ENCODE measurements at regions not wholly inside any gene's neighbourhood (a gene's known extent, or its start where the extent isn't known, plus 50 kb on each side); places are given as distances from the start of the nearest gene placed in this dataset.

GRCh38 chr5:36478646-36479317, 127.6 kb upstream of the SLC1A3 start:
- no peak overlapping the region for H3K4me3 ChIP-seq (ENCODE audit: low read length)
- no peaks in the 10 kb centered on the region for H3K9me3 ChIP-seq (ENCODE audit: control insufficient read depth, insufficient read depth, low read length)
- H3K79me2 ChIP-seq (ENCODE audit: control insufficient read depth, low read length): no peaks in the 10 kb centered on the region
- H3K9me2 ChIP-seq (replicated peaks; ENCODE audit: control insufficient read depth, low read length): no peaks in the 10 kb centered on the region
- no peak overlapping the region for H3K4me2 ChIP-seq (ENCODE audit: low read length)
- H3K27me3 ChIP-seq (ENCODE audit: control insufficient read depth, low read length): no peaks in the 10 kb centered on the region
- no peak for TF ChIP-seq CTCF (IDR thresholded peaks at IDR 0.05; ENCODE audit: low read depth, low read length, poor library complexity, severe bottlenecking)
- TF ChIP-seq EZH2phosphoT487 (IDR thresholded peaks at IDR 0.05; ENCODE audit: borderline replicate concordance, low read length): no peak
- H3F3A ChIP-seq (ENCODE audit: control insufficient read depth, insufficient read depth): no peaks in the 10 kb centered on the region
- no peak overlapping the region for H3K27ac ChIP-seq (ENCODE audit: low read depth, low read length)
- no peaks in the 10 kb centered on the region for H3K4me1 ChIP-seq (ENCODE audit: control insufficient read depth, low read length)
- H4K20me1 ChIP-seq (ENCODE audit: control insufficient read depth, insufficient read depth, low read depth, low read length): no peaks in the 10 kb centered on the region
- H3K36me3 ChIP-seq (ENCODE audit: control insufficient read depth, low read length): no peaks in the 10 kb centered on the region

GRCh38 chr5:36481454-36482120, 124.8 kb upstream of the SLC1A3 start:
- H3K9me2 ChIP-seq (replicated peaks; ENCODE audit: control insufficient read depth, low read length): no peaks in the 10 kb centered on the region
- no peaks in the 10 kb centered on the region for H3K4me1 ChIP-seq (ENCODE audit: control insufficient read depth, low read length)
- no peaks in the 10 kb centered on the region for H4K20me1 ChIP-seq (ENCODE audit: control insufficient read depth, insufficient read depth, low read depth, low read length)
- H3K4me3 ChIP-seq (ENCODE audit: low read length): no peak overlapping the region
- H3K27me3 ChIP-seq (ENCODE audit: control insufficient read depth, low read length): no peaks in the 10 kb centered on the region
- H3K79me2 ChIP-seq (ENCODE audit: control insufficient read depth, low read length): no peaks in the 10 kb centered on the region
- H3K27ac ChIP-seq (ENCODE audit: low read depth, low read length): no peak overlapping the region
- no peaks in the 10 kb centered on the region for H3K36me3 ChIP-seq (ENCODE audit: control insufficient read depth, low read length)
- H3K9me3 ChIP-seq (ENCODE audit: control insufficient read depth, insufficient read depth, low read length): no peaks in the 10 kb centered on the region
- TF ChIP-seq CTCF (IDR thresholded peaks at IDR 0.05; ENCODE audit: low read depth, low read length, poor library complexity, severe bottlenecking) (no peak), EZH2phosphoT487 (IDR thresholded peaks at IDR 0.05; ENCODE audit: borderline replicate concordance, low read length) (no peak)
- no peak overlapping the region for H3K4me2 ChIP-seq (ENCODE audit: low read length)
- H3F3A ChIP-seq (ENCODE audit: control insufficient read depth, insufficient read depth): no peaks in the 10 kb centered on the region

GRCh38 chr5:36482812-36483211, 123.6 kb upstream of the SLC1A3 start:
- H3K4me3 ChIP-seq (ENCODE audit: low read length): no peak overlapping the region
- no peaks in the 10 kb centered on the region for H3K4me1 ChIP-seq (ENCODE audit: control insufficient read depth, low read length)
- H4K20me1 ChIP-seq (ENCODE audit: control insufficient read depth, insufficient read depth, low read depth, low read length): no peaks in the 10 kb centered on the region
- no peaks in the 10 kb centered on the region for H3K9me2 ChIP-seq (replicated peaks; ENCODE audit: control insufficient read depth, low read length)
- no peaks in the 10 kb centered on the region for H3K9me3 ChIP-seq (ENCODE audit: control insufficient read depth, insufficient read depth, low read length)
- no peaks in the 10 kb centered on the region for H3F3A ChIP-seq (ENCODE audit: control insufficient read depth, insufficient read depth)
- no peak overlapping the region for H3K27ac ChIP-seq (ENCODE audit: low read depth, low read length)
- H3K4me2 ChIP-seq (ENCODE audit: low read length): no peak overlapping the region
- no peaks in the 10 kb centered on the region for H3K79me2 ChIP-seq (ENCODE audit: control insufficient read depth, low read length)
- no peaks in the 10 kb centered on the region for H3K36me3 ChIP-seq (ENCODE audit: control insufficient read depth, low read length)
- no peak for TF ChIP-seq CTCF (IDR thresholded peaks at IDR 0.05; ENCODE audit: low read depth, low read length, poor library complexity, severe bottlenecking)
- TF ChIP-seq EZH2phosphoT487 (IDR thresholded peaks at IDR 0.05; ENCODE audit: borderline replicate concordance, low read length): no peak
- no peaks in the 10 kb centered on the region for H3K27me3 ChIP-seq (ENCODE audit: control insufficient read depth, low read length)

All from DOHH2 (cell line).